HepG2 (cell line): ENCODE measurements at regions not wholly inside any gene's neighbourhood (a gene's known extent, or its start where the extent isn't known, plus 50 kb on each side); places are given as distances from the start of the nearest gene placed in this dataset.

ENCODE experiments used
- ATAC-seq: fragments of 200-7000 bp; cut with Tn5 transposase; 3 replicates; pipeline ENCODE4 v1.9.1; 2020; ENCODE audit warnings: mild to moderate bottlenecking, moderate library complexity
- BruUV-seq: library from RNA; stranded (reverse); fragments of 400-500 nt; replicated peaks from 2 replicates; lab custom pipeline; 2021; lab: Mats Ljungman, UMichigan
- CTCF ChIA-PET: fragments of 300-600 bp; formaldehyde crosslinking; extraction: SDS; loops from one replicate; lab custom pipeline; 2021; ENCODE audit warnings: low total read pairs, inconsistent platforms, low intra/inter-chr PET ratio; lab: Yijun Ruan, JAX
- POLR2A ChIA-PET: fragments of 350-600 bp; sonication (Branson Sonifier 250); formaldehyde crosslinking; loops from one replicate; lab custom pipeline; 2020; ENCODE audit warnings: antibody characterized with exemption, inconsistent platforms; lab: Yijun Ruan, JAX
- DNase-seq: peaks from one replicate; pipeline ENCODE4 v3.0.0-alpha.2; 2015; ENCODE audit warnings: low spot score
- FAIRE-seq: peaks from 3 replicates; lab custom pipeline; 2011; peaks lifted over from hg19 to GRCh38; lab: Jason Lieb, UNC
- H2AFZ ChIP-seq: one replicate; pipeline ENCODE4 v1.6.1; 2011; ENCODE audit warnings: low read length, inconsistent platforms
- H3K27ac ChIP-seq: fragments of 300-600 bp; 3 replicates; pipeline ENCODE4 v1.8.0; 2011; ENCODE audit warnings: mixed run types, mild to moderate bottlenecking, mixed read lengths, low read length, inconsistent platforms; ENCODE audit not compliant: insufficient read depth; ENCODE audit errors: extremely low read length
- H3K27me3 ChIP-seq, 2 experiments: fragments of 200-600 bp in 1 of 2; 2 replicates in 1 of 2; 3 replicates in 1 of 2; pipeline versions ENCODE4 v1.6.0 to v1.8.0; 2011; ENCODE audit warnings: low read length in 2 of 2, mild to moderate bottlenecking in 2 of 2, moderate library complexity in 2 of 2, inconsistent platforms in 1 of 2; ENCODE audit not compliant: insufficient read depth in 2 of 2, control insufficient read depth in 1 of 2
- H3K36me3 ChIP-seq, 2 experiments: fragments of 200-600 bp in 1 of 2; replicated peaks in 1 of 2; 2 replicates in 1 of 2; 3 replicates in 1 of 2; pipeline versions ENCODE4 v1.5.1 to v1.8.0; 2011; ENCODE audit warnings: low read length in 2 of 2, inconsistent platforms in 1 of 2; ENCODE audit not compliant: insufficient read depth in 2 of 2, control insufficient read depth in 1 of 2
- H3K4me1 ChIP-seq: 2 replicates; pipeline ENCODE4 v1.5.1; 2012; ENCODE audit warnings: low read length, inconsistent platforms; ENCODE audit not compliant: insufficient read depth
- H3K4me2 ChIP-seq: 2 replicates; pipeline ENCODE4 v1.6.0; 2011; ENCODE audit warnings: low read depth, low read length, inconsistent platforms
- H3K4me3 ChIP-seq, 3 experiments: fragments of 200-600 bp in 1 of 3; sonication (generic), shearing (Covaris generic) in 1 of 3; replicated peaks in 1 of 3; 2 replicates each; pipeline ENCODE4 v1.5.1; 2011 to 2016; ENCODE audit warnings: low read length in 3 of 3, inconsistent platforms in 2 of 3, low read depth in 2 of 3, mild to moderate bottlenecking in 2 of 3, control low read depth in 1 of 3, mixed read lengths in 1 of 3; ENCODE audit not compliant: insufficient read depth in 1 of 3
- H3K79me2 ChIP-seq: one replicate; pipeline ENCODE4 v1.6.1; 2011; ENCODE audit warnings: low read length, inconsistent platforms; ENCODE audit not compliant: insufficient read depth
- H3K9ac ChIP-seq: 2 replicates; pipeline ENCODE4 v1.6.0; 2011; ENCODE audit warnings: mild to moderate bottlenecking, low read depth, low read length, inconsistent platforms; ENCODE audit not compliant: insufficient read depth
- H3K9me3 ChIP-seq: 2 replicates; pipeline ENCODE4 v1.5.1; 2012; ENCODE audit warnings: mild to moderate bottlenecking, low read length
- H4K20me1 ChIP-seq: 2 replicates; pipeline ENCODE4 v1.6.0; 2011; ENCODE audit warnings: inconsistent platforms, mild to moderate bottlenecking, low read length, moderate library complexity; ENCODE audit not compliant: insufficient read depth
- AHDC1 ChIP-seq: sonication (generic); formaldehyde crosslinking; IDR thresholded peaks from 2 replicates; pipeline ENCODE4 v1.5.1; 2020; ENCODE audit warnings: mild to moderate bottlenecking, missing genetic modification reagents, borderline replicate concordance
- ATF2 ChIP-seq: sonication (generic); formaldehyde crosslinking; IDR thresholded peaks from 2 replicates; pipeline ENCODE4 v1.4.0; 2020; ENCODE audit warnings: missing genetic modification reagents
- HNF4A ChIP-seq: sonication (generic); formaldehyde crosslinking; IDR thresholded peaks from 2 replicates; pipeline ENCODE4 v1.4.0; 2020; ENCODE audit warnings: missing genetic modification reagents
- HOXD1 ChIP-seq: sonication (generic); formaldehyde crosslinking; IDR thresholded peaks from 2 replicates; pipeline ENCODE4 v1.5.0; 2020; ENCODE audit warnings: missing genetic modification reagents
- KLF9 ChIP-seq: IDR thresholded peaks from 2 replicates; pipeline ENCODE4 v1.6.1; 2016; ENCODE audit warnings: low read depth
- MTA1 ChIP-seq: sonication (generic); formaldehyde crosslinking; IDR thresholded peaks from 2 replicates; pipeline ENCODE4 v1.4.0; 2020; ENCODE audit warnings: missing genetic modification reagents, mild to moderate bottlenecking, borderline replicate concordance
- PAXIP1 ChIP-seq: sonication (generic); formaldehyde crosslinking; conservative IDR thresholded peaks from 2 replicates; pipeline ENCODE4 v1.4.0; 2020; ENCODE audit warnings: mild to moderate bottlenecking, missing genetic modification reagents, moderate library complexity
- PREB ChIP-seq: sonication (generic); formaldehyde crosslinking; IDR thresholded peaks from 2 replicates; pipeline ENCODE4 v1.4.0; 2020; ENCODE audit warnings: missing genetic modification reagents
- TCF7L2 ChIP-seq: IDR thresholded peaks from 2 replicates; pipeline ENCODE4 v1.6.1; 2011; ENCODE audit warnings: mild to moderate bottlenecking, low read depth, low read length, moderate library complexity
- ZBTB20 ChIP-seq: sonication (generic); formaldehyde crosslinking; IDR thresholded peaks from 2 replicates; pipeline ENCODE4 v1.8.1; 2023; ENCODE audit warnings: missing genetic modification reagents, low read depth, mild to moderate bottlenecking, borderline replicate concordance
- ZFP90 ChIP-seq: sonication (generic); formaldehyde crosslinking; IDR thresholded peaks from 2 replicates; pipeline ENCODE4 v1.8.0; 2022; ENCODE audit warnings: missing genetic modification reagents, mild to moderate bottlenecking, inconsistent platforms, borderline replicate concordance
- ZFYVE20 ChIP-seq: sonication (generic); formaldehyde crosslinking; IDR thresholded peaks from 2 replicates; pipeline ENCODE4 v1.8.0; 2023; ENCODE audit warnings: low read depth, mild to moderate bottlenecking, moderate library complexity, missing genetic modification reagents, borderline replicate concordance
- ZNF264 ChIP-seq: sonication (generic); formaldehyde crosslinking; IDR thresholded peaks from 2 replicates; pipeline ENCODE4 v1.4.0; 2020; ENCODE audit warnings: missing genetic modification reagents
- ZNF616 ChIP-seq: sonication (generic); formaldehyde crosslinking; IDR thresholded peaks from 2 replicates; pipeline ENCODE4 v1.5.0; 2020; ENCODE audit warnings: low read depth, mild to moderate bottlenecking, missing genetic modification reagents
- WGBS: methylation state at CpG from one replicate; pipeline ENCODE4 v1.1.6; 2017; ENCODE audit warnings: low lambda C conversion rate; 5-methylcytosine and 5-hydroxymethylcytosine counted together
- in situ Hi-C: cut with HindIII; loops from 2 replicates; pipeline ENCODE4 v1.10.0; 2017; ENCODE audit warnings: low pct_unique_long_range_greater_than_20kb; ENCODE audit not compliant: extremely low pct_ligation_motif_present
- intact Hi-C: fragments of 100-400 bp; cut with micrococcal nuclease; formaldehyde crosslinking; loops from one replicate; pipeline ENCODE4 v1.10.0; 2022; ENCODE audit not compliant: unreplicated experiment

DNA sequence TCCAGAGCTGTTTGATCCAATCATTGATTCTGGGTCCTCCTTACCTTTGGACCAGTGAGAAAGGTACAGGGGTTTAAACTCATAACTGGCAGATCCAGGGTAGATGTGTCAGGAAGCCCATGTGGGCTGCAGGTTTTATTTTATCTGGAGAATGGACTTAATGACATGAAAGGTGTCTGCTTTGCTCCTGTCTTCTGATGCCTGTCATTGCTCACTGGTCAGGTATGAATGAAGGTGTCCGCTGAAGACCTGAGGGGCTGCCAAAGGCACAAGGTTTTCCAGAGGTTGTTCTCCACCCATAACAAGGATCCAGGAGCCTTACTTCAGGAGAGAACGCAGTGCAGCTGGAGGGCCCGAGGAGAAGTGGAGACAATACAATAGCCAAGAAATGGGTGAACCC, 74.2 kb downstream of the CHRNA1 start:
- DNase-seq (no peak), FAIRE-seq (no peak), ATAC-seq (no peak)
- Histone ChIP-seq H3K4me1 (no peaks in the 10 kb centered on the region), H3K27me3 (peaks cover 0 to 6% of the 10 kb centered on the region in 2 experiments; a peak in 2 of 5 replicates), H3K4me3 (no peak overlapping the region), H3K79me2 (no peaks in the 10 kb centered on the region), H3K9me3 (no peaks in the 10 kb centered on the region), H4K20me1 (no peaks in the 10 kb centered on the region), H2AFZ (no peak overlapping the region), H3K9ac (no peak overlapping the region), H3K36me3 (no peaks in the 10 kb centered on the region), H3K4me2 (no peak overlapping the region), H3K27ac (no peak overlapping the region)
- WGBS: 9% methylated on average over 3 of the region's 3 CpGs
- in situ Hi-C loops (no loop called here), intact Hi-C loops (no loop called here)
- ChIA-PET POLR2A (no interaction called here), CTCF (no interaction called here)
- no TSS peak for BruUV-seq
- TF ChIP-seq ZNF264 (no peak), HOXD1 (CRISPR knock-in tag) (no peak), MTA1 (CRISPR knock-in tag) (no peak), ATF2 (CRISPR knock-in tag) (no peak), ZBTB20 (no peak), PAXIP1 (CRISPR knock-in tag) (no peak), ZFP90 (no peak), ZNF616 (CRISPR knock-in tag) (no peak), PREB (no peak), AHDC1 (CRISPR knock-in tag) (no peak), HNF4A (no peak), TCF7L2 (no peak), KLF9 (no peak), ZFYVE20 (CRISPR knock-in tag) (no peak)
